DND-41 (cell line): ENCODE measurements at regions not wholly inside any gene's neighbourhood (a gene's known extent, or its start where the extent isn't known, plus 50 kb on each side); places are given as distances from the start of the nearest gene placed in this dataset.

Experiments used
- CTCF ChIP-seq: IDR thresholded peaks from 2 replicates; pipeline ENCODE4 v1.5.1; 2012; ENCODE audit warnings: borderline replicate concordance, low read length, moderate library complexity, mild to moderate bottlenecking; ENCODE audit not compliant: poor library complexity, severe bottlenecking; ENCODE audit errors: extremely low read depth
- EZH2 ChIP-seq: IDR thresholded peaks from 3 replicates; pipeline ENCODE4 v1.6.1; 2012; ENCODE audit warnings: borderline replicate concordance, low read depth, mild to moderate bottlenecking, moderate library complexity, low read length, inconsistent platforms; ENCODE audit not compliant: severe bottlenecking

GRCh38 chr1:177385760-177386698, 215.3 kb downstream of the BRINP2 start:
- no peak for TF ChIP-seq CTCF
- no peak for TF ChIP-seq EZH2
